Progenitor cell of endocrine pancreas (in vitro differentiated cells): ENCODE measurements at regions not wholly inside any gene's neighbourhood (a gene's known extent, or its start where the extent isn't known, plus 50 kb on each side); places are given as distances from the start of the nearest gene placed in this dataset.

ENCODE experiments used
- DNase-seq: peaks from one replicate; pipeline ENCODE4 v3.0.0; 2021; ENCODE audit warnings: low spot score; ENCODE audit not compliant: unreplicated experiment
- H3K27ac Mint-ChIP-seq: 2 replicates; pipeline ENCODE4 v1.8.0; 2021; ENCODE audit warnings: mild to moderate bottlenecking, moderate library complexity, mixed read lengths
- H3K27me3 Mint-ChIP-seq: 2 replicates; pipeline ENCODE4 v1.8.0; 2021; ENCODE audit warnings: mixed read lengths
- H3K36me3 Mint-ChIP-seq: 2 replicates; pipeline ENCODE4 v1.8.0; 2022; ENCODE audit warnings: mixed read lengths; ENCODE audit not compliant: insufficient read depth
- H3K4me1 Mint-ChIP-seq: 2 replicates; pipeline ENCODE4 v1.8.0; 2021; ENCODE audit warnings: low read depth, mixed read lengths
- H3K4me3 Mint-ChIP-seq: 2 replicates; pipeline ENCODE4 v1.8.0; 2021; ENCODE audit warnings: low read depth, mild to moderate bottlenecking, moderate library complexity, mixed read lengths
- H3K9me3 Mint-ChIP-seq: 2 replicates; pipeline ENCODE4 v1.8.0; 2021; ENCODE audit warnings: low read depth, mixed read lengths
- TF ChIP-seq, protein P1 (sequence below): fragments of 200-600 bp; sonication (generic); IDR thresholded peaks from one replicate; pipeline ENCODE4 v1.5.0; 2021; ENCODE audit warnings: antibody characterized with exemption, mild to moderate bottlenecking; ENCODE audit not compliant: unreplicated experiment

DNA sequence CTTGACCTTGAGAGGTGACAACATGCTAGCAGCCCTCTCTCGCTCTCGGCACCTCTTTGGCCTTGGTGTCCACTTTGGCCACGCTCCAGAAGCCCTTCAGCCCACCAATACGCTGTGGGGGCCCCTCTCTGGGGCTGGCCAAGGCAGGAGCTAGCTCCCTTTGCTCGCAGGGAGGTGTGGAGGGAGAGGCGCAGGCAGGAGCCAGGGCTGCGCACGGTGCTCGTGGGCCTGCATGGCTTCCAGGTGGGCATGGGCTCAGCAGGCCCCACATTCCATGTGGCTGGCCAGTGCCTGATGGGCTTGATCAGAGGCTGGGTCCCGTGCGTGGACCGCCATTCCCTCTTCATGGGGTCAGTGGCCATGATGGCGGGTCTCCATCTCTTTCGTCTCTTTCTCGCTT is 1237.0 kb upstream of the USP15 start:
- TF ChIP-seq, protein P1, sequence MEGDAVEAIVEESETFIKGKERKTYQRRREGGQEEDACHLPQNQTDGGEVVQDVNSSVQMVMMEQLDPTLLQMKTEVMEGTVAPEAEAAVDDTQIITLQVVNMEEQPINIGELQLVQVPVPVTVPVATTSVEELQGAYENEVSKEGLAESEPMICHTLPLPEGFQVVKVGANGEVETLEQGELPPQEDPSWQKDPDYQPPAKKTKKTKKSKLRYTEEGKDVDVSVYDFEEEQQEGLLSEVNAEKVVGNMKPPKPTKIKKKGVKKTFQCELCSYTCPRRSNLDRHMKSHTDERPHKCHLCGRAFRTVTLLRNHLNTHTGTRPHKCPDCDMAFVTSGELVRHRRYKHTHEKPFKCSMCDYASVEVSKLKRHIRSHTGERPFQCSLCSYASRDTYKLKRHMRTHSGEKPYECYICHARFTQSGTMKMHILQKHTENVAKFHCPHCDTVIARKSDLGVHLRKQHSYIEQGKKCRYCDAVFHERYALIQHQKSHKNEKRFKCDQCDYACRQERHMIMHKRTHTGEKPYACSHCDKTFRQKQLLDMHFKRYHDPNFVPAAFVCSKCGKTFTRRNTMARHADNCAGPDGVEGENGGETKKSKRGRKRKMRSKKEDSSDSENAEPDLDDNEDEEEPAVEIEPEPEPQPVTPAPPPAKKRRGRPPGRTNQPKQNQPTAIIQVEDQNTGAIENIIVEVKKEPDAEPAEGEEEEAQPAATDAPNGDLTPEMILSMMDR, result no peak
- Mint-ChIP-seq H3K4me1 (no peaks in the 10 kb centered on the region), H3K27ac (no peak overlapping the region), H3K9me3 (peaks cover 30% of the 10 kb centered on the region), H3K36me3 (no peaks in the 10 kb centered on the region), H3K4me3 (no peak overlapping the region), H3K27me3 (no peaks in the 10 kb centered on the region)
- no peak for DNase-seq

DNA sequence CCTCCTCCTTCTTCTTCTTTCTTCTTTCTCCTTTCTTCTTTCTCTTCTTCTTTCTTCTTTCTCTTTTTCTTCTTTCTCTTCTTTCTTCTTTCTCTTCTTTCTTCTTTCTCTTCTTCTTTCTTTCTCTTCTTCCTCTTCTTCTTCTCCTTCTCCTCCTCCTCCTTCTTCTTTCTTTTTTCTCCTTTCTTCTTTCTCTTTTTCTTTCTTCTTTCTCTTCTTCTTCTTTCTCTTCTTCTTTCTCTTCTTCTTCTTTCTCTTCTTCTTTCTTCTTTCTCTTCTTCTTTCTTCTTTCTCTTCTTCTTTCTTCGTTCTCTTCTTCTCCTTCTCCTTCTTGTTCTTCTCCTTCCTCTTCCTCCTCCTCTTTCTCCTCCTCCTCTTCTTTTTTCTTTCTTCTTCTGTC is 1230.7 kb upstream of the USP15 start:
- no peaks in the 10 kb centered on the region for H3K36me3 Mint-ChIP-seq
- no peak overlapping the region for H3K27ac Mint-ChIP-seq
- H3K4me1 Mint-ChIP-seq, result no peaks in the 10 kb centered on the region
- no peak for DNase-seq
- peaks cover 10% of the 10 kb centered on the region for H3K9me3 Mint-ChIP-seq
- no peak overlapping the region for H3K4me3 Mint-ChIP-seq
- no peaks in the 10 kb centered on the region for H3K27me3 Mint-ChIP-seq
- TF ChIP-seq, protein P1, result no peak

DNA sequence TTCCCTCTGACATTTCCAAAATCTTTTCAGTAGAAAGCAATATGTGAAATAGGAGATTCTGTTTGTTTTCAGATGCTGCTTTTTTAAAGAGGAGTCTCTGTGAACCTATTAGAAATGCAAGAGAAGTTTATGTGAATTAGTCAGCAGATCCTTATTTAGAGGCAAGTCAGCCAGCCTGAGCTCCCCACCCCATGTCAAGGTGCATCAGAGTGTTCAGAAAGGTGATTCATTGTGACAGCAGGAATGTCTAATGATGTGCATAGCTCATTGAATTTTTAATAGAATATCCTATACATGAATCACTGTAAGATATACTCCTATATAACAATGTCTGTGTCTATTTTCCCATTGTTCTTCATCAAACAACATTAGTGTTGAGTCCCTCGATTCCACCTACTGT is 1222.4 kb upstream of the USP15 start:
- no peaks in the 10 kb centered on the region for H3K4me1 Mint-ChIP-seq
- TF ChIP-seq, protein P1, result no peak
- DNase-seq, result no peak
- no peaks in the 10 kb centered on the region for H3K9me3 Mint-ChIP-seq
- no peaks in the 10 kb centered on the region for H3K36me3 Mint-ChIP-seq
- no peak overlapping the region for H3K4me3 Mint-ChIP-seq
- H3K27me3 Mint-ChIP-seq, result no peaks in the 10 kb centered on the region
- H3K27ac Mint-ChIP-seq, result no peak overlapping the region

DNA sequence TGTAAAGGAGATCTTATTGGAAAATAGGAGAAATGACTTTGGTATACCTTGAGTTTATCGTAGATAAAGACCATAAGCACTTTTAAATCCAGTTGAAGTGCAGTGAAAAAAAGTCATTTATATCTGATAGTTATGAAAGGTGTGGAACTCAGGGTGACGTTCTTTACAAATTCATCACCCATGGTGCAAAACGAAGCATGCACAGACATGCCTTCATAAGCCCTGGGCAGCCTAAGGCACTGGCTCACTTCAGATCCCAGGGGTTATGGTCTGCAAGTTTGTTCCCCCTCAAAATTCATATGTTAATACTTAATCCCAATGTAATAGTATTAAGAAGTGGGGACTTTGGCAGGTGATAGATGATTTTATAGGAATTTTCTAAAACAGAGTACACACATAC is 1216.4 kb upstream of the USP15 start:
- no peak for DNase-seq
- Mint-ChIP-seq H3K4me1 (no peaks in the 10 kb centered on the region), H3K36me3 (no peaks in the 10 kb centered on the region), H3K4me3 (no peak overlapping the region), H3K27me3 (no peaks in the 10 kb centered on the region), H3K27ac (no peak overlapping the region), H3K9me3 (no peaks in the 10 kb centered on the region)
- TF ChIP-seq, protein P1, result no peak

DNA sequence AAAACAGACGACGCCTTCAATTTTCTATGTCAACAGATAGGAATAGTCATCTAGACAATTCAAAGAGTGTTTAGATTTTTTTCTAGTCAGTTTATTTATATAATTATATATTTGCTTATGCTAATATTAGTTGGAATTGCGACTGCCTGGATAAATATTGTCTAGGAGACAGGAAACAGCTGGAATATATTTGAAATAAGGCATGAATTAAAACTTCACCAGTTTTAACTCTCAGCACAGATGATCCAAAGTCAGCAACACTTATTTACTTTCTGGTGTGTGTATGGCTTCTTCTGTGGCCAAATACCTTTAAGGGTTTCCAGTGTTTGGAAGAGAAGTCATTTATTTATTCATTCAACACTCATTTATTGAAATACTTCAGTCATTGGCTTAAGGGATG is 1215.4 kb upstream of the USP15 start:
- H3K27ac Mint-ChIP-seq, result no peak overlapping the region
- H3K9me3 Mint-ChIP-seq, result no peaks in the 10 kb centered on the region
- H3K27me3 Mint-ChIP-seq, result no peaks in the 10 kb centered on the region
- H3K36me3 Mint-ChIP-seq, result no peaks in the 10 kb centered on the region
- H3K4me1 Mint-ChIP-seq, result no peaks in the 10 kb centered on the region
- TF ChIP-seq, protein P1, result no peak
- DNase-seq, result no peak
- H3K4me3 Mint-ChIP-seq, result no peak overlapping the region
